GM08714 (cell line): ENCODE measurements at regions not wholly inside any gene's neighbourhood (a gene's known extent, or its start where the extent isn't known, plus 50 kb on each side); places are given as distances from the start of the nearest gene placed in this dataset.
"Not testable (repeated sequence)": the region's sequence is repeated elsewhere in the genome, so short reads cannot be mapped to it uniquely, and the experiment has no call there.

Experiments used
- H3K4me3 ChIP-seq: fragments of 200-500 bp; sonication (Bioruptor generic); 2 replicates; pipeline ENCODE4 v1.5.1; 2014; ENCODE audit warnings: mild to moderate bottlenecking, low read length, inconsistent platforms
- ZNF274 ChIP-seq: IDR thresholded peaks from 2 replicates; pipeline ENCODE4 v1.6.1; 2012; ENCODE audit warnings: mild to moderate bottlenecking, low read depth, low read length

DNA sequence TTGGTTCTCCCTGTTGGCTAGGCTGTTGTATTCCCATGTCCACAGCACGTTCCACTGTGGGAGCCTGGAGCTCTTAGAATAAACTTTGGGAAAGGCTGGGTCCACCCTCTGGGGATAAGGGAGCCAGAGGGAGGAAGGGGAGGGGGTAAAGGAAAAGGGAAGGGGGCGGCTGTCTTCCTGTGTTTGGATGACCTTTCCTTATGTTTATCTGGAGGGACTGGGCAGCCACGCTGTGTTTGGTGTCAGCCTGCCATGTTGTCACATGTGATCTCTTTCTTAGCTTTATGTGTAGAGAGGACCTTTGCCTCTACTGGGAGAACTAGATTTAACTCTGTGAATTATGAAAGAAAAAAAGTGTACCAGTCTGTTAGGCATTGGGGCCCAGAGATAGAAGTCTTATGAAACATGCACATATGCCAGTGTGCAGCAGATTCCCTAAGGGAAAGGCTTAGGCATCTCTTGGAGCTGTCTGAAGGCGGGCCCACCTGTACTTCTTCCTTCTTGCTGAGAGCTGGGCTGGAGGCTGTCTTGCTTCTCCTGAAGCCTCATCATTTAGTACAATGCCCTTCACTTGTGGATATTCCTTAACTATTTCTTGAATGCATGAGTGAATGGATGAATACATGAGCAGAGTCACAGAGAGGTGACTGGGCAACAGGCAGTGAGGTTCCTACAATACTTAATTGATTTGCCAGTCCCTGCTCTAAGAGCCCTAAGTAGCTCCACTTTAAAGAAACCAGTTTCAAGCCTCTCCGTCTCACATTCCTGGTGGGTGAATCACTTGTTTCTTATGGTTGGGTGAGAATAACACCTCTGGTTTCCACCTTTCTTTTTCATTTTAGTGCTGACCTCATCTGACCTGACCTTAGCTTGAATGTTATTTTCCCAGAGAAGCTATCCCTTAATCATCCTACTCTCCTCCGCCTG lies 62.5 kb upstream of the ARHGAP29 start:
- H3K4me3 ChIP-seq, result no peak overlapping the region
- TF ChIP-seq ZNF274, result no peak

DNA sequence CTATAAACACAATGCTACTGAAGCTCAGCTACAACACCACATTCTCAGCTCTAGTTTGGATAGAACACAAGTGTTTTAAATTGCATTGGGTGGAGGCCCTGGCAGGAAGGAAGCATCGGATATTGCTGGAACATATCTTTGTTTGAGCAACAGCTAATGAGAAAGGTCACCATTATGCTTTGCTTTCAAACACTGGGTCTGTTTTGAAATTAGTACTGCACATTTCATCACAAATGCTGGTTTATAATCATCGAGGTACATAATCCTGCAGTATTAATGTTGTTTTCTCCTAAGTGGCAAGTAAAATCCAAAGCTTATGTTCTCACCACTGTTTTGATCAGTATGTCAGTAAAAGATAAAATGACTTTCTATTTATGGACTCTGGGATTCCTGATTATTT lies 61.5 kb upstream of the ARHGAP29 start:
- TF ChIP-seq ZNF274, result no peak
- no peak overlapping the region for H3K4me3 ChIP-seq

DNA sequence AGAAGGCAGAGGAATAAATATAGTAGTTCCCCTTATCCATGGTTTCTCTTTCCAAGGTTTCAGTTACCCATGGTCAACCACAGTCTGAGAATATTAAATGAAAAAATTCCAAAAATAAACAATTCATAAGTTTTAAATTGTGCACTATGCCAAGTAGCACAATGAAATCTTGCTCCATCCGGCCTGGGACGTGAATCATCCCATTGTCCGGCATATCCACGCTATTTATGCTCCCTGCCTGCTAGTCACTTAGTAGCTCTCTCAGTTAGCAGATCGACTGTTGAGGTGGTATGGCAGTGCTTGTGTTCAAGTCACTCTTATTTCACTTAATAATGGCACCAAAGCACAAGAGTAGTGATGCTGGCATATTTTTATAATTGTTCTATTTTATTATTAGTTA lies 58.6 kb upstream of the ARHGAP29 start:
- no peak for TF ChIP-seq ZNF274
- no peak overlapping the region for H3K4me3 ChIP-seq

DNA sequence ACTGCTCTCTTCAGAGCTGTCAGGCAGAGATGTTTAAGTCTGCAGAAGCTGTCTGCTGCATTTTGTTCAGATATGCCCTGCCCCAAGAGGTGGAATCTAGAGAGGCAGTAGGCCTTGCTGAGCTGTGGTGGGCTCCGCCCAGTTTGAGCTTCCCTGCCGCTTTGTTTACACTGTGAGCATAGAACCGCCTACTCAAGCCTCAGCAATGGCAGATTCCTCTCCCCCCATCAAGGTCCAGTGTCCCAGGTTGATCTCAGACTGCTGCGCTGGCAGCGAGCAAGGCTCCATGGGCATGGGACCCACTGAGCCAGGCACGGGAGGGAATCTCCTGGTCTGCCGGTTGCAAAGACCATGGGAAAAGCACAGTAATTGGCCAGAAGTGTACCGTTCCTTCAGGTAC lies 55.6 kb upstream of the ARHGAP29 start:
- not testable (repeated sequence) for H3K4me3 ChIP-seq

DNA sequence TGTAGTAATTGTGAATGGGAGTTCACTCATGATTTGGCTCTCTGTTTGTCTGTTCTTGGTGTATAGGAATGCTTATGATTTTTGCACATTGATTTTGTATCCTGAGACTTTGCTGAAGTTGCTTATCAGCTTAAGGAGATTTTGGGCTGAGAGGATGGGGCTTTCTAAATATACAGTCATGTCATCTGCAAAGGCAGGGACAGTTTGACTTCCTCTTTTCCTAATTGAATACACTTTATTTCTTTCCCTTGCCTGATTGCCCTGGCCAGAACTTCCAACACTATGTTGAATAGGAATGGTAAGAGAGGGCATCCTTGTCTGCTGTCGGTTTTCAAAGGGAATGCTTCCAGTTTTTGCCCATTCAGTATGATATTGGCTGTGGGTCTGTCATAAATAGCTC lies 51.9 kb upstream of the ARHGAP29 start:
- H3K4me3 ChIP-seq, result not testable (repeated sequence)
